Hematopoietic multipotent progenitor cell treated with erythropoietin and hydrocortisone succinate and interleukin-3 and kit ligand, for 4 days (in vitro differentiated cells): ENCODE measurements at regions not wholly inside any gene's neighbourhood (a gene's known extent, or its start where the extent isn't known, plus 50 kb on each side); places are given as distances from the start of the nearest gene placed in this dataset.
A peak's percentile ranks its signal among the peaks of the same experiment; 100 is the strongest.
"Not testable (repeated sequence)": the region's sequence is repeated elsewhere in the genome, so short reads cannot be mapped to it uniquely, and the experiment has no call there.

Experiments used
- DNase-seq: peaks from one replicate; pipeline ENCODE4 v3.0.0-alpha.2; 2015

- peak; percentile 12 for DNase-seq
Observed at GRCh38 chr5:163569284-163569683, 63.9 kb downstream of the MAT2B start.

GRCh38 chr5:163571744-163572143 lies 66.3 kb downstream of the MAT2B start:
- no peak for DNase-seq

GRCh38 chr5:163574472-163575440 lies 69.3 kb downstream of the MAT2B start:
- DNase-seq, result no peak

GRCh38 chr5:163578652-163579051 lies 73.2 kb downstream of the MAT2B start:
- no peak for DNase-seq

GRCh38 chr5:163579729-163580128 lies 74.3 kb downstream of the MAT2B start:
- DNase-seq, result no peak

- DNase-seq, result no peak
Observed at GRCh38 chr5:163580516-163580915, 75.1 kb downstream of the MAT2B start.

GRCh38 chr5:163583491-163584153 lies 78.2 kb downstream of the MAT2B start:
- not testable (repeated sequence) for DNase-seq

GRCh38 chr5:163585206-163585605 lies 79.8 kb downstream of the MAT2B start:
- DNase-seq, result no peak

GRCh38 chr5:163586531-163586956 lies 81.1 kb downstream of the MAT2B start:
- DNase-seq, result no peak

GRCh38 chr5:163594951-163595350 lies 89.5 kb downstream of the MAT2B start:
- no peak for DNase-seq

- DNase-seq, result no peak
Observed at GRCh38 chr5:163595932-163596607, 90.7 kb downstream of the MAT2B start.

- DNase-seq, result no peak
Observed at GRCh38 chr5:163596608-163597315, 91.3 kb downstream of the MAT2B start.

GRCh38 chr5:163604013-163604412 lies 98.6 kb downstream of the MAT2B start:
- no peak for DNase-seq

GRCh38 chr5:163607256-163607655 lies 101.8 kb downstream of the MAT2B start:
- DNase-seq, result no peak

- DNase-seq, result no peak
Observed at GRCh38 chr5:163608621-163609020, 103.2 kb downstream of the MAT2B start.

GRCh38 chr5:163609910-163610309 lies 104.5 kb downstream of the MAT2B start:
- DNase-seq, result no peak

- peak; percentile 3 for DNase-seq
Observed at GRCh38 chr5:163612358-163613149, 107.1 kb downstream of the MAT2B start.

- DNase-seq, result no peak
Observed at GRCh38 chr5:163613150-163613442, 107.7 kb downstream of the MAT2B start.

GRCh38 chr5:163614787-163615186 lies 109.4 kb downstream of the MAT2B start:
- no peak for DNase-seq

GRCh38 chr5:163619273-163619934 lies 114.0 kb downstream of the MAT2B start:
- DNase-seq, result no peak

GRCh38 chr5:163619951-163620350 lies 114.5 kb downstream of the MAT2B start:
- DNase-seq, result no peak

GRCh38 chr5:163622799-163623198 lies 117.4 kb downstream of the MAT2B start:
- no peak for DNase-seq
